Prostate gland (tissue), 2 donors: ENCODE measurements at regions not wholly inside any gene's neighbourhood (a gene's known extent, or its start where the extent isn't known, plus 50 kb on each side); places are given as distances from the start of the nearest gene placed in this dataset.

Experiments
- POLR2A ChIP-seq: fragments of 450-650 bp; IDR thresholded peaks from one replicate; pipeline ENCODE4 v1.6.1; 2016; ENCODE audit warnings: antibody characterized with exemption, mild to moderate bottlenecking
- POLR2AphosphoS5 ChIP-seq: sonication (generic); formaldehyde crosslinking; IDR thresholded peaks from one replicate; pipeline ENCODE4 v1.6.1; 2017; ENCODE audit warnings: antibody characterized with exemption
- TF ChIP-seq, protein P1 (sequence below), 4 experiments: fragments of 200-600 bp in 2 of 4; fragments of 450-650 bp in 2 of 4; sonication (generic) in 2 of 4; IDR thresholded peaks; 1 replicate in 3 of 4; 2 replicates in 1 of 4; pipeline ENCODE4 v1.5.1; 2016 to 2019; ENCODE audit warnings: antibody characterized with exemption in 4 of 4, mild to moderate bottlenecking in 2 of 4, moderate library complexity in 2 of 4

DNA sequence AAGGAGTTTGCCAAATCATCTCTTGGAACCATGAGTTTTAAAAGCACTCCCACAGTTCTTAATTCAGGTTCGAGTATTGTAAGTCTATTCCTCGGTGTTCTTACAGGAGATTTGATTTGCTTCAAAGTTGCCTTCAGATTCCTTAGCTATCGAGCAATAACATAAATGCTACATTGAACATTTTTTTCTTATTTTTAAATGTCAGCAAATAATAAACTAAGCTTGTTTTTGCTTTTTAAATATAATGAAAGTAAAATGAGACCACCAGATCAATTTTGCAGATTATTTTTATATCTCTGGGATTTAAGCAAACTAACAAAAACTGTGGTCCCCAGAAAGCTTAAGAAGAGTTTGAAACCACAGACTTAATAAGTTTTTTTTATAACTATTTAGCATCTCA, 195.5 kb downstream of the LNPK start:
- TF ChIP-seq, protein P1, sequence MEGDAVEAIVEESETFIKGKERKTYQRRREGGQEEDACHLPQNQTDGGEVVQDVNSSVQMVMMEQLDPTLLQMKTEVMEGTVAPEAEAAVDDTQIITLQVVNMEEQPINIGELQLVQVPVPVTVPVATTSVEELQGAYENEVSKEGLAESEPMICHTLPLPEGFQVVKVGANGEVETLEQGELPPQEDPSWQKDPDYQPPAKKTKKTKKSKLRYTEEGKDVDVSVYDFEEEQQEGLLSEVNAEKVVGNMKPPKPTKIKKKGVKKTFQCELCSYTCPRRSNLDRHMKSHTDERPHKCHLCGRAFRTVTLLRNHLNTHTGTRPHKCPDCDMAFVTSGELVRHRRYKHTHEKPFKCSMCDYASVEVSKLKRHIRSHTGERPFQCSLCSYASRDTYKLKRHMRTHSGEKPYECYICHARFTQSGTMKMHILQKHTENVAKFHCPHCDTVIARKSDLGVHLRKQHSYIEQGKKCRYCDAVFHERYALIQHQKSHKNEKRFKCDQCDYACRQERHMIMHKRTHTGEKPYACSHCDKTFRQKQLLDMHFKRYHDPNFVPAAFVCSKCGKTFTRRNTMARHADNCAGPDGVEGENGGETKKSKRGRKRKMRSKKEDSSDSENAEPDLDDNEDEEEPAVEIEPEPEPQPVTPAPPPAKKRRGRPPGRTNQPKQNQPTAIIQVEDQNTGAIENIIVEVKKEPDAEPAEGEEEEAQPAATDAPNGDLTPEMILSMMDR (IDR thresholded peaks at IDR 0.05): no peak
- TF ChIP-seq POLR2A: no peak
- no peak for TF ChIP-seq POLR2AphosphoS5
